ENCODE measurements at regions not wholly inside any gene's neighbourhood (a gene's known extent, or its start where the extent isn't known, plus 50 kb on each side); places are given as distances from the start of the nearest gene placed in this dataset.

- no peak for TF ChIP-seq CTCF (conservative IDR thresholded peaks at IDR 0.05; ENCODE audit: low read length)
- no peak for TF ChIP-seq EZH2phosphoT487 (IDR thresholded peaks at IDR 0.05; ENCODE audit: borderline replicate concordance)
Observed at GRCh38 chr7:27459021-27459730, 203.5 kb downstream of the HIBADH start.
